ENCODE measurements at regions not wholly inside any gene's neighbourhood (a gene's known extent, or its start where the extent isn't known, plus 50 kb on each side); places are given as distances from the start of the nearest gene placed in this dataset.

GRCh38 chr4:131084997-131085396 is 1989.0 kb downstream of the C4orf33 start:
- H3K9me3 ChIP-seq (ENCODE audit: low read depth, low read length): no peaks in the 10 kb centered on the region
- H3K4me1 ChIP-seq (ENCODE audit: insufficient read depth, low read length): no peaks in the 10 kb centered on the region

GRCh38 chr4:131091896-131092295 is 1995.9 kb downstream of the C4orf33 start:
- no peak overlapping the region for H2AFZ ChIP-seq (ENCODE audit: low read length)
- H3K79me2 ChIP-seq (ENCODE audit: insufficient read depth, low read length): no peaks in the 10 kb centered on the region
- no peak for TF ChIP-seq CTCF (IDR thresholded peaks at IDR 0.05; ENCODE audit: extremely low read depth, low read depth, low read length)
- DNase-seq (ENCODE audit: insufficient read length, low spot score, missing footprints): no peak
- no peaks in the 10 kb centered on the region for H4K20me1 ChIP-seq (ENCODE audit: insufficient read depth, low read length)
- peaks cover 2% of the 10 kb centered on the region for H3K9me3 ChIP-seq (ENCODE audit: low read depth, low read length)
- H3K4me3 ChIP-seq (ENCODE audit: insufficient read depth, low read length): no peak overlapping the region
- no peaks in the 10 kb centered on the region for H3K4me1 ChIP-seq (ENCODE audit: insufficient read depth, low read length)
- H3K4me2 ChIP-seq (ENCODE audit: insufficient read depth, low read length): no peak overlapping the region
- no peak overlapping the region for H3K27ac ChIP-seq (ENCODE audit: low read depth, low read length)
- H3K36me3 ChIP-seq (ENCODE audit: insufficient read depth, low read length): no peaks in the 10 kb centered on the region
- H3K27me3 ChIP-seq (ENCODE audit: insufficient read depth, low read length): no peaks in the 10 kb centered on the region

More at GRCh38 chr4:131084997-131085396, 1989.0 kb downstream of the C4orf33 start:
- H2AFZ ChIP-seq (ENCODE audit: low read length): no peak overlapping the region
- no peak overlapping the region for H3K4me3 ChIP-seq (ENCODE audit: insufficient read depth, low read length)
- no peaks in the 10 kb centered on the region for H3K79me2 ChIP-seq (ENCODE audit: insufficient read depth, low read length)
- H4K20me1 ChIP-seq (ENCODE audit: insufficient read depth, low read length): no peaks in the 10 kb centered on the region
- DNase-seq (ENCODE audit: insufficient read length, low spot score, missing footprints): no peak
- H3K27me3 ChIP-seq (ENCODE audit: insufficient read depth, low read length): no peaks in the 10 kb centered on the region
- H3K4me2 ChIP-seq (ENCODE audit: insufficient read depth, low read length): no peak overlapping the region
- TF ChIP-seq CTCF (IDR thresholded peaks at IDR 0.05; ENCODE audit: extremely low read depth, low read depth, low read length): no peak
- no peaks in the 10 kb centered on the region for H3K36me3 ChIP-seq (ENCODE audit: insufficient read depth, low read length)
- H3K27ac ChIP-seq (ENCODE audit: low read depth, low read length): no peak overlapping the region

- Histone ChIP-seq H4K20me1 (ENCODE audit: insufficient read depth, low read length) (no peaks in the 10 kb centered on the region), H3K4me2 (ENCODE audit: insufficient read depth, low read length) (no peak overlapping the region), H3K4me1 (ENCODE audit: insufficient read depth, low read length) (no peaks in the 10 kb centered on the region), H2AFZ (ENCODE audit: low read length) (no peak overlapping the region), H3K79me2 (ENCODE audit: insufficient read depth, low read length) (no peaks in the 10 kb centered on the region), H3K27ac (ENCODE audit: low read depth, low read length) (no peak overlapping the region), H3K36me3 (ENCODE audit: insufficient read depth, low read length) (no peaks in the 10 kb centered on the region), H3K4me3 (ENCODE audit: insufficient read depth, low read length) (no peak overlapping the region), H3K27me3 (ENCODE audit: insufficient read depth, low read length) (no peaks in the 10 kb centered on the region), H3K9me3 (ENCODE audit: low read depth, low read length) (peaks cover 2% of the 10 kb centered on the region)
- TF ChIP-seq CTCF (IDR thresholded peaks at IDR 0.05; ENCODE audit: extremely low read depth, low read depth, low read length): no peak
- DNase-seq (ENCODE audit: insufficient read length, low spot score, missing footprints): no peak
These were observed 1997.4 kb downstream of the C4orf33 start for GRCh38 chr4:131093303-131093702.

- TF ChIP-seq CTCF (IDR thresholded peaks at IDR 0.05; ENCODE audit: extremely low read depth, low read depth, low read length): no peak
- no peak overlapping the region for H3K27ac ChIP-seq (ENCODE audit: low read depth, low read length)
- H3K4me1 ChIP-seq (ENCODE audit: insufficient read depth, low read length): no peaks in the 10 kb centered on the region
- H2AFZ ChIP-seq (ENCODE audit: low read length): no peak overlapping the region
- no peak overlapping the region for H3K4me2 ChIP-seq (ENCODE audit: insufficient read depth, low read length)
- H3K36me3 ChIP-seq (ENCODE audit: insufficient read depth, low read length): no peaks in the 10 kb centered on the region
- H3K79me2 ChIP-seq (ENCODE audit: insufficient read depth, low read length): no peaks in the 10 kb centered on the region
- H3K27me3 ChIP-seq (ENCODE audit: insufficient read depth, low read length): no peaks in the 10 kb centered on the region
- H3K9me3 ChIP-seq (ENCODE audit: low read depth, low read length): peaks cover 2% of the 10 kb centered on the region
- no peaks in the 10 kb centered on the region for H4K20me1 ChIP-seq (ENCODE audit: insufficient read depth, low read length)
- no peak for DNase-seq (ENCODE audit: insufficient read length, low spot score, missing footprints)
- H3K4me3 ChIP-seq (ENCODE audit: insufficient read depth, low read length): no peak overlapping the region
These were observed 2003.0 kb downstream of the C4orf33 start for GRCh38 chr4:131098976-131099375.
